AG09309 (cell line): ENCODE measurements at regions not wholly inside any gene's neighbourhood (a gene's known extent, or its start where the extent isn't known, plus 50 kb on each side); places are given as distances from the start of the nearest gene placed in this dataset.

ENCODE experiments used
- DNase-seq: peaks from one replicate; pipeline ENCODE4 v3.0.0-alpha.2; 2010; ENCODE audit warnings: low read depth
- H3K4me3 ChIP-seq: 2 replicates; pipeline ENCODE4 v1.5.1; 2011; ENCODE audit warnings: mild to moderate bottlenecking, low read depth, low read length, moderate library complexity; ENCODE audit not compliant: control insufficient read depth
- CTCF ChIP-seq: IDR thresholded peaks from 2 replicates; pipeline ENCODE4 v1.5.1; 2011; ENCODE audit warnings: mild to moderate bottlenecking, low read depth, low read length, inconsistent platforms; ENCODE audit not compliant: insufficient read depth, control insufficient read depth; ENCODE audit errors: missing control alignments

DNA sequence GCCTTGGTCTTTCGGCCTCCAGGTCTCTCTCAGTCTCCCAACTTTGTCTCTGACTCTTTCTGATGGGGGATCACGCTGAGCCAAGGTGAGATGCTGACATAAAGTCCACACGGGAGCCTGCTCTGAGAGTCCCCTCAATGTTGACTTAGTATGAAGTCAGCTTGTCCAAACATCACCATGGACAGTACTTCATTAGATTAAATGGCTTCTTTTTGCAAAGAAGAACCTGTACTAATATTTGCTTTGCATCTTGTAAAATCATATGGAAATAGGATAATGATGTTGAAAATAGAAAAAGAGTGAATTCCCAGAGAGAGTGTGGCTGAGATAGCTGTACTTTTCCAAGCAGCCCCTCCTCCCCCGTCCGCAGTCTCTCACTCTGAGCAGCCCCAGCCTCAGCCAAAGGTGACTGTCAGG is 56.7 kb upstream of the SIAH1 start:
- no peak for DNase-seq
- no peak overlapping the region for H3K4me3 ChIP-seq
- no peak for TF ChIP-seq CTCF

DNA sequence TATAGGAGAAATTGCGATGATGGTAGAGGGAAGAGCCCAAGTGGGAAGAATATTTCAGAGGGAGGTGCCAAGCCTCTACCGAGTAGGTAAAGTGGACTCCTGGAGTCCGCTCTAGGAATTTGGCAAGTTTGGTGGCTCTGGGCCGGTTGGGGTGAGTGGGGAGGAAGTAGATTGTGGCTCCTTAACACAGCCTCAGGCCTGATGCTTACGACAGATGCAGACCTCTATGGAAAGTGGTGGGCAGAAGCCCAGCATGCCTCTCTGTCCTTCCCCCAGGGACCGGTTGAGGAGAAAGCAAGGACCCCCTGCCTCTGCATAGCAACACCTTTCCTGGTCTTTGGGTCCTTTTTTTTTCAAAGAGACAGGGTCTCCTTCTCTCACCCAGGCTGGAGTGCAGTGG is 55.9 kb upstream of the SIAH1 start:
- no peak for DNase-seq
- no peak overlapping the region for H3K4me3 ChIP-seq
- TF ChIP-seq CTCF = no peak

GRCh38 chr16:48438414-48438813 is 53.2 kb upstream of the SIAH1 start:
- no peak for DNase-seq
- H3K4me3 ChIP-seq = no peak overlapping the region
- no peak for TF ChIP-seq CTCF

GRCh38 chr16:48435906-48436305 is 50.7 kb upstream of the SIAH1 start:
- H3K4me3 ChIP-seq = no peak overlapping the region
- TF ChIP-seq CTCF = no peak
- DNase-seq = no peak

DNA sequence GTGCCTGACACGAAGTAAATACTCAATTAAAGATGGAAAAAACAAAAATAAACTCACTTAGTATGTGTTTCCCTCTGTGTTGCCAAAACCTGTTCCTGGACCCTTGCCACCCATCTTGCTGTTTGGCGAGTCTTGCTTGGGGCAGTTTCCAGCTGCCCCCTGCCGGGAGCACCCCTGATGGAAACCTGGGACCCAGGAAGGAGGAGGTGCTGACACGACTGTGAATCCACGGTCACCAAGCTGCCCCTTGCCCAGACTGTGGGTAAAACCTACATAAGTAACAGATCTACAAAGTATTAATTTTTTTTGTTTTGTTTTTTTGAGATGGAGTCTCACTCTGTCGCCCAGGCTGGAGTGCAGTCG is 50.1 kb upstream of the SIAH1 start:
- H3K4me3 ChIP-seq = no peak overlapping the region
- TF ChIP-seq CTCF = no peak
- DNase-seq = no peak
